ENCODE measurements at regions not wholly inside any gene's neighbourhood (a gene's known extent, or its start where the extent isn't known, plus 50 kb on each side); places are given as distances from the start of the nearest gene placed in this dataset.

DNA sequence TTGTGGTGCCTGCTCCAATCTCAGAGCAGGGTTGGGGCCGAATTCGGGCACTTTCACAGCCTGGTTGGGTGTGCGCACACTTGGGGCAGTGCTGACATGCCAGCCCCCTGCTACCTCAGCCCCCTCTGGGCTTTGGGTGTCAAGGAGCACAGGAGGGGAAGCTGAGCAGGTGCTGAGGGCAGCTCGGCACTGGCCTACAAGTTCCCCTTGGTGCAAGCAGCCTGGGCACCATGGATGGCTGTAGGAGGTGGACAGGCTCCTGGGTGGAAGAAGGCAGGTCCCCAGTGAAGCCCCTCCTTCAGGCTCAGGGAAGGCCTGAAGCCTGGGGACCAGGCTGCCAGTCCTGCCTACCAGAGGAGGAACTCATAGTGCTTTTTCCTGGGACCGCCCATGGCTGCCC, 326.6 kb downstream of the NDFIP2 start:
- TF ChIP-seq, protein P1, sequence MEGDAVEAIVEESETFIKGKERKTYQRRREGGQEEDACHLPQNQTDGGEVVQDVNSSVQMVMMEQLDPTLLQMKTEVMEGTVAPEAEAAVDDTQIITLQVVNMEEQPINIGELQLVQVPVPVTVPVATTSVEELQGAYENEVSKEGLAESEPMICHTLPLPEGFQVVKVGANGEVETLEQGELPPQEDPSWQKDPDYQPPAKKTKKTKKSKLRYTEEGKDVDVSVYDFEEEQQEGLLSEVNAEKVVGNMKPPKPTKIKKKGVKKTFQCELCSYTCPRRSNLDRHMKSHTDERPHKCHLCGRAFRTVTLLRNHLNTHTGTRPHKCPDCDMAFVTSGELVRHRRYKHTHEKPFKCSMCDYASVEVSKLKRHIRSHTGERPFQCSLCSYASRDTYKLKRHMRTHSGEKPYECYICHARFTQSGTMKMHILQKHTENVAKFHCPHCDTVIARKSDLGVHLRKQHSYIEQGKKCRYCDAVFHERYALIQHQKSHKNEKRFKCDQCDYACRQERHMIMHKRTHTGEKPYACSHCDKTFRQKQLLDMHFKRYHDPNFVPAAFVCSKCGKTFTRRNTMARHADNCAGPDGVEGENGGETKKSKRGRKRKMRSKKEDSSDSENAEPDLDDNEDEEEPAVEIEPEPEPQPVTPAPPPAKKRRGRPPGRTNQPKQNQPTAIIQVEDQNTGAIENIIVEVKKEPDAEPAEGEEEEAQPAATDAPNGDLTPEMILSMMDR (IDR thresholded peaks at IDR 0.05) = no peak
- TF ChIP-seq POLR2A (IDR thresholded peaks at IDR 0.05) (no peak), POLR2AphosphoS5 (IDR thresholded peaks at IDR 0.05) (no peak)

Measured in gastroesophageal sphincter (tissue), 3 donors.